ENCODE measurements at regions not wholly inside any gene's neighbourhood (a gene's known extent, or its start where the extent isn't known, plus 50 kb on each side); places are given as distances from the start of the nearest gene placed in this dataset.

- H3K36me3 ChIP-seq (ENCODE audit: control insufficient read depth in 2 of 2, insufficient read depth in 2 of 2, low read length in 1 of 2) = no peaks in the 10 kb centered on the region
- H3K79me2 ChIP-seq (ENCODE audit: control insufficient read depth, insufficient read depth, low read length) = no peaks in the 10 kb centered on the region
- no peaks in the 10 kb centered on the region for H3K27me3 ChIP-seq (replicated peaks in 1 of 2; ENCODE audit: control insufficient read depth in 2 of 2, insufficient read depth in 2 of 2, low read length in 1 of 2)
- RAD21 ChIA-PET (ENCODE audit: unreplicated experiment) = no interaction called here
- H3K27ac ChIP-seq (ENCODE audit: control insufficient read depth, insufficient read depth) = no peak overlapping the region
- in situ Hi-C loops (cut with MboI) = no loop called here
- H3K9me3 ChIP-seq (replicated peaks; ENCODE audit: control insufficient read depth, insufficient read depth, low read length) = no peaks in the 10 kb centered on the region
- H3K4me1 ChIP-seq (ENCODE audit: control insufficient read depth, insufficient read depth, low read length) = no peaks in the 10 kb centered on the region
- H3K9ac ChIP-seq (ENCODE audit: control insufficient read depth, insufficient read depth, low read length) = no peak overlapping the region
- DNase-seq (ENCODE audit: low read depth, low spot score) (no peak), ATAC-seq (no peak), FAIRE-seq (no peak)
- no peak overlapping the region for H2AFZ ChIP-seq (ENCODE audit: control insufficient read depth, low read depth, low read length)
- SMC1A ChIA-PET (ENCODE audit: uncharacterized antibody, unreplicated experiment) = no interaction called here
- BruUV-seq (replicated peaks) = no TSS peak
- CTCF ChIA-PET = no interaction called here
- POLR2A ChIA-PET = no interaction called here
- intact Hi-C loops (cut with micrococcal nuclease; ENCODE audit: unreplicated experiment) = no loop called here
- no peak overlapping the region for H3K4me3 ChIP-seq
- no peak for TF ChIP-seq SMC3 (IDR thresholded peaks at IDR 0.05; ENCODE audit: borderline replicate concordance, low read length)
- no peak for TF ChIP-seq TCF12 (IDR thresholded peaks at IDR 0.05; ENCODE audit: low read depth, low read length)
- TF ChIP-seq ATF3 (IDR thresholded peaks at IDR 0.05; ENCODE audit: borderline replicate concordance, extremely low read depth, low read depth, low read length) = no peak
- no peak for TF ChIP-seq CTCF (IDR thresholded peaks at IDR 0.05 in 2 of 3, conservative IDR thresholded peaks at IDR 0.05 in 1 of 3; ENCODE audit: control insufficient read depth in 2 of 3, extremely low read depth in 1 of 3, insufficient read depth in 1 of 3, low read depth in 3 of 3, low read length in 3 of 3)
- TF ChIP-seq STAT3 (IDR thresholded peaks at IDR 0.05; ENCODE audit: low read depth, low read length) = no peak
- TF ChIP-seq CUX1 (IDR thresholded peaks at IDR 0.05; ENCODE audit: insufficient replicate concordance, low read depth, low read length) = no peak
- TF ChIP-seq SUPT20H (IDR thresholded peaks at IDR 0.05; ENCODE audit: borderline replicate concordance, control insufficient read depth, low read depth, low read length) = no peak
- TF ChIP-seq SPI1 (IDR thresholded peaks at IDR 0.05; ENCODE audit: borderline replicate concordance, insufficient read depth, low read depth, low read length) = no peak
- TF ChIP-seq ATF7 (IDR thresholded peaks at IDR 0.05; ENCODE audit: low read depth) = no peak
- no peak for TF ChIP-seq ZNF384 (IDR thresholded peaks at IDR 0.05; ENCODE audit: borderline replicate concordance, low read depth, low read length)
- no peak for TF ChIP-seq KAT2A (conservative IDR thresholded peaks at IDR 0.05; ENCODE audit: control insufficient read depth, low read depth, low read length)
- WGBS (ENCODE audit: insufficient coverage, insufficient replicate concordance, low lambda C conversion rate, missing lambda C conversion rate) = 57% methylated on average over 26 of the region's 26 CpGs
- no peaks in the 10 kb centered on the region for H4K20me1 ChIP-seq (ENCODE audit: control insufficient read depth, insufficient read depth)
- no peak overlapping the region for H3K4me2 ChIP-seq (ENCODE audit: control insufficient read depth, insufficient read depth)
Observed at GRCh38 chr5:26569241-26569928, 469.0 kb downstream of the CDH9 start.
